GM12875 (cell line): ENCODE measurements at regions not wholly inside any gene's neighbourhood (a gene's known extent, or its start where the extent isn't known, plus 50 kb on each side); places are given as distances from the start of the nearest gene placed in this dataset.

Experiments used
- H3K4me3 ChIP-seq: one replicate; pipeline ENCODE4 v1.5.1; 2011; ENCODE audit warnings: low read depth, low read length, control low read depth
- TF ChIP-seq, protein P1 (sequence below): IDR thresholded peaks from 2 replicates; pipeline ENCODE4 v1.5.1; 2011; ENCODE audit warnings: low read depth, mild to moderate bottlenecking, control low read depth, inconsistent platforms, low read length, moderate library complexity, borderline replicate concordance; ENCODE audit not compliant: insufficient read depth

GRCh38 chr5:38060354-38060753 lies 198.0 kb upstream of the EGFLAM start:
- H3K4me3 ChIP-seq: no peak overlapping the region
- TF ChIP-seq, protein P1, sequence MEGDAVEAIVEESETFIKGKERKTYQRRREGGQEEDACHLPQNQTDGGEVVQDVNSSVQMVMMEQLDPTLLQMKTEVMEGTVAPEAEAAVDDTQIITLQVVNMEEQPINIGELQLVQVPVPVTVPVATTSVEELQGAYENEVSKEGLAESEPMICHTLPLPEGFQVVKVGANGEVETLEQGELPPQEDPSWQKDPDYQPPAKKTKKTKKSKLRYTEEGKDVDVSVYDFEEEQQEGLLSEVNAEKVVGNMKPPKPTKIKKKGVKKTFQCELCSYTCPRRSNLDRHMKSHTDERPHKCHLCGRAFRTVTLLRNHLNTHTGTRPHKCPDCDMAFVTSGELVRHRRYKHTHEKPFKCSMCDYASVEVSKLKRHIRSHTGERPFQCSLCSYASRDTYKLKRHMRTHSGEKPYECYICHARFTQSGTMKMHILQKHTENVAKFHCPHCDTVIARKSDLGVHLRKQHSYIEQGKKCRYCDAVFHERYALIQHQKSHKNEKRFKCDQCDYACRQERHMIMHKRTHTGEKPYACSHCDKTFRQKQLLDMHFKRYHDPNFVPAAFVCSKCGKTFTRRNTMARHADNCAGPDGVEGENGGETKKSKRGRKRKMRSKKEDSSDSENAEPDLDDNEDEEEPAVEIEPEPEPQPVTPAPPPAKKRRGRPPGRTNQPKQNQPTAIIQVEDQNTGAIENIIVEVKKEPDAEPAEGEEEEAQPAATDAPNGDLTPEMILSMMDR: no peak

- TF ChIP-seq, protein P1: no peak
Observed at GRCh38 chr5:38059876-38060275, 198.5 kb upstream of the EGFLAM start.

DNA sequence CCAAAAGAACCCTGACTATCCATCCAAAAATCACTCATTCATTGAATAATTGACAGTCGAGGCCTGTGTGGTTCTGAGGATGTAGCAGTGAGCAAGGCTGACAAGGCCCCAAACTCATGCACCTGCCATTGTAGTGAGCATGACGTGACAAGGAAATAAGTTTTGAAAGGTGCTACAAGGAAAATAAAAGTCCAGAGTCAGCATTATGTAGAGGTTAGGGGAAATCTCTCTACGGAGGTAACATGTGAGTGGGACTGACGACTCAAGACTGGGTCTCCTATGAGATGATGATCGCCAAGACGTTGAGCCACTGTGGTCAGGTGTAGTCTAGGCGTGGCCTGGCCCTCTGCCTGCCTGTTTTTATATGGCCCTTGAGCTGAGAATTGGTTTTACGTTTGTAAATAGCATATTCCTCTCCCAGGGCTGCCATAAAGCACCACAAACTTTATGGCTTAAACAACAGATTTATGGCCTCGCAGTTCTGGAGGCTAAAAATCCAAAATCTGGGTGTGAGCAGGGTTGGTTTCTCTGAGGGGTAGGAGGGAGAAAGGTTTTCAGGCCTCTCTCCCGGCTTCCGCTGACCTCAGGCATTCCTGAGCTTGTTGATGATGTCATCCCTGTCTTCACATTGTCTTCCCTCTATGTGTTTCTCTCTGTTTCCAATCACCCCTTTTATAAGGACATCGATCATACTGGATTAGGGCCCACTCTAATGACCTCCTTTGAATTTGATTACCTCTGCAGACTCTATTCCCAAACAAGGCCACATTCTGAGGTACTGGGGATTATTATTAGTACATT lies 206.4 kb upstream of the EGFLAM start:
- TF ChIP-seq, protein P1: no peak
- H3K4me3 ChIP-seq: no peak overlapping the region

More at GRCh38 chr5:38059876-38060275, 198.5 kb upstream of the EGFLAM start:
- no peak overlapping the region for H3K4me3 ChIP-seq

- H3K4me3 ChIP-seq: no peak overlapping the region
- TF ChIP-seq, protein P1: no peak
Observed at GRCh38 chr5:38048400-38048799, 208.6 kb upstream of the GDNF start.

DNA sequence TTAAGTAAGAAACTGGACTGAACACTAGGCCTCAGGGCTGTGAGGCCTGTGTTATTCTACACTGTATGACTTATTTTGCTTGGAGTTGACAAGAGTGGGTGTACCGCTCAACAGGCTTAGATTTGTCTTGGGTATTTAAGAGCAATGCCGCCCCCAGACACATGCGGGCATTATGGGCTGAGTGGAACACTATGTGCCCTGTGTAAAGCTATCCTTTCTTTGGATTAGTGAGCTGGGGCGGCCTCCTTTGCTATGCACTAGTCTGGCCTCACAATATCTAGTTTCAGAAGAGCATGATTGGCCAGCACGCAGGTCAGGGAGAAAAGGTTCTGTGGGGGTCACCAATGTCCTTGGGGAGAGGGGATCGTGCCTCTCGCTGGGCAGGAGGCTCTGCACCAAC lies 206.3 kb upstream of the GDNF start:
- TF ChIP-seq, protein P1: no peak
- no peak overlapping the region for H3K4me3 ChIP-seq

DNA sequence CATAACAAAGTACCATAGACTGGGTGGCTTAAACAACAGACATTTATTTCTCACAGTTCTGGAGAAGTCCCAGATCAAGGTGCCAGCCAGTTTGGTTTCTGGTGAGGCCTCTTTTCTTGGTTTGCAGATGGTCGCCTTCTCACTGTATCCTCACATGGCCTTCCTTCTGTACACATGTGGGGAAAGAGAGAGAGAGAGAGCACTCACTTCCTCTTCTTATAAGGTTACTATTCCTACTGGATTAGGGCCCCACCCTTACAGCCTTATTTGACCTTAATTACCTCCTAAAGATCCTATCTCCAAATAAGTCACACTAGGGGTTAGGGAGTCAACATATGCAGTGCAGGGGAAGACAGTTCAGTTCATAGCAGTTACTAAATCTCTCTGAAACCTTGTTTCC lies 205.6 kb upstream of the GDNF start:
- TF ChIP-seq, protein P1: no peak
- no peak overlapping the region for H3K4me3 ChIP-seq

DNA sequence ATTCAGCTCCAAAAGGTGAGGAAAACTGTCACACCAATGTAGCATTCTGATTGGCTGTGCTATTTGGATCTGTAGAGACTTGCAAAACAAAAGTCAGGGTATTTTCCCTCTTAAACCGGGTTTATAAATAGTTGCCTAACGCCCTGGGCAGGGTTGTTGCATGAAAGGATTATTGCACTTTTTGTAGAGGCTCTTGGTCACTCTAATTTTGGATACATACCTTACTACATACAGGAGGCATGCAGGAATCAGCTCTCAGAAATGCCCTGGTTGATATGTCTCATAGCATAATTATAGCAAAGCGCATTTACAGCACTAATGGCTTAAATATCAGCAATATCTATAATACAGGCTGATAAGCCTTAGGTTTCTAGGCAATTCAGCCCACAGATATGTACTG lies 200.0 kb upstream of the GDNF start:
- TF ChIP-seq, protein P1: no peak

More for the DNA sequence above, 200.0 kb upstream of the GDNF start:
- H3K4me3 ChIP-seq: no peak overlapping the region
